Memory B cell (primary cell): ENCODE measurements at regions not wholly inside any gene's neighbourhood (a gene's known extent, or its start where the extent isn't known, plus 50 kb on each side); places are given as distances from the start of the nearest gene placed in this dataset.

Experiments
- ATAC-seq: fragments of 150-1000 bp; cut with Tn5 transposase; 2 replicates; pipeline ENCODE4 v1.10.0; 2021; ENCODE audit warnings: low read depth, mild to moderate bottlenecking, moderate library complexity
- DNase-seq, 2 donors: peaks; one replicate each; pipeline ENCODE4 v3.0.0; 2022; ENCODE audit warnings: low spot score in 2 of 2
- H3K27ac Mint-ChIP-seq: one replicate; pipeline ENCODE4 v1.8.0; 2022; ENCODE audit warnings: mild to moderate bottlenecking, moderate library complexity, mixed read lengths
- H3K27me3 Mint-ChIP-seq: one replicate; pipeline ENCODE4 v1.8.0; 2022; ENCODE audit warnings: mixed read lengths
- H3K36me3 Mint-ChIP-seq: one replicate; pipeline ENCODE4 v1.8.0; 2022; ENCODE audit warnings: mild to moderate bottlenecking, mixed read lengths
- H3K4me1 Mint-ChIP-seq: one replicate; pipeline ENCODE4 v1.8.0; 2022; ENCODE audit warnings: mixed read lengths
- H3K4me3 Mint-ChIP-seq: one replicate; pipeline ENCODE4 v1.8.0; 2022; ENCODE audit warnings: mild to moderate bottlenecking, moderate library complexity, mixed read lengths
- H3K9me3 Mint-ChIP-seq: one replicate; pipeline ENCODE4 v1.8.0; 2022; ENCODE audit warnings: mixed read lengths

DNA sequence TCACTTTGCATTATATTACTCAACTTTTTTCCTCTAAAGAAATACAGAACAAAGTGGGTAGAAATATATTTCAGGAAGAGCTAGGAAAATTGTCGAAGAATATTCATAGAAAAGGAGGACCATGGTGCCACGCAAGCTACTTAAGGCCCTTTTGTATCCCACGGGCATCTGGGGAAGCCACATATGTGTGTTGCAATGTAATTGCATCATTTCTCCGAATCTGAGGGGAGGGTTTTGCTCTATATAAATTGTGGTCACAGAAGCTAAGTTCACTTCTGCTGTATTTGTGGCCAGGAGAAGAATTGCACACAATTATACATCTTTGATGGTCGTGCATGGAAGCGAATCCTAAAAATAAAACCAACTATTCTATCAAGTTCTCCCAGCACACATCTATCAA lies 360.3 kb downstream of the IRS1 start:
- H3K36me3 Mint-ChIP-seq: no peaks in the 10 kb centered on the region
- H3K9me3 Mint-ChIP-seq: no peaks in the 10 kb centered on the region
- no peak overlapping the region for H3K4me3 Mint-ChIP-seq
- no peak overlapping the region for H3K27ac Mint-ChIP-seq
- H3K4me1 Mint-ChIP-seq: no peaks in the 10 kb centered on the region
- ATAC-seq (no peak), DNase-seq (no peak)
- H3K27me3 Mint-ChIP-seq: peaks cover 10% of the 10 kb centered on the region

DNA sequence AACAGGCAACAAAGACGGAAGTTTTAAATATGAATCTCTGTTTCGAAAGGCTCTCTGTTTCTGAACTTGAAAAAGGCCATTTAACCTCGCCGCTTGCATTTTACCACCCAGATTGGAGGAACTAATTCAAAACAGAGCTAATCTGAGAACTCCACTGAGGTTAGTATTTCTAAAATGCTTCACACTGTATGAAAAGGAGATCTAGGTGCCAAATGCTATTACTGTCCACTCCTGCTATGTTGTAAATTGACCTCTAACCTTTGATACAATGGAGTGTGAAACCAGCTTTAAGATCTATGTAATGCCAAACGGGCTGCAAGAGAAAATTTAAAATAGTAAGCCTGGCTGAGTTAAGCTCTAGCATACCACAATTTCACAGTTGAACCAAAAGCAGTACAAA lies 364.5 kb downstream of the IRS1 start:
- Mint-ChIP-seq H3K27ac (no peak overlapping the region), H3K27me3 (peaks cover 7% of the 10 kb centered on the region), H3K4me3 (no peak overlapping the region), H3K9me3 (no peaks in the 10 kb centered on the region), H3K4me1 (no peaks in the 10 kb centered on the region), H3K36me3 (no peaks in the 10 kb centered on the region)
- no peak for DNase-seq
- ATAC-seq: no peak

DNA sequence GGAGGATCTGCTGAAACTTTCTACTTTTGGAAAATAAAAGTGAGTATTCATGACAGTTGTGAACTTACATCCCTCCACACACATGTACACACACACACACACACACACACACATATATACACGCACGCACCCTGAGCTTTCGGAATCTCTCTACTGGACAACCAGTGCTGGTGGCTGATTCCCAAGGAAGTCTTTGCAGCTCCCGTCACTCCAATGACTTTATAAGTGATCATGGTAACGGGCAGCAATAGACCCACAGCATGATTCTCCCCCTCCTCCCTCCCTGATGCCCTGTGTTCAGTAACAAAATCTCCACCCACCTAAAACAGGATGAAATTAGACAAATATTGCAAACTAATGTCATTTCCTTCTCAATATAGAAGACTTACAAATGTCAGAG lies 364.9 kb downstream of the IRS1 start:
- peaks cover 8% of the 10 kb centered on the region for H3K27me3 Mint-ChIP-seq
- H3K27ac Mint-ChIP-seq: no peak overlapping the region
- no peaks in the 10 kb centered on the region for H3K36me3 Mint-ChIP-seq
- no peak overlapping the region for H3K4me3 Mint-ChIP-seq
- no peaks in the 10 kb centered on the region for H3K4me1 Mint-ChIP-seq
- H3K9me3 Mint-ChIP-seq: no peaks in the 10 kb centered on the region
- DNase-seq (no peak), ATAC-seq (no peak)

DNA sequence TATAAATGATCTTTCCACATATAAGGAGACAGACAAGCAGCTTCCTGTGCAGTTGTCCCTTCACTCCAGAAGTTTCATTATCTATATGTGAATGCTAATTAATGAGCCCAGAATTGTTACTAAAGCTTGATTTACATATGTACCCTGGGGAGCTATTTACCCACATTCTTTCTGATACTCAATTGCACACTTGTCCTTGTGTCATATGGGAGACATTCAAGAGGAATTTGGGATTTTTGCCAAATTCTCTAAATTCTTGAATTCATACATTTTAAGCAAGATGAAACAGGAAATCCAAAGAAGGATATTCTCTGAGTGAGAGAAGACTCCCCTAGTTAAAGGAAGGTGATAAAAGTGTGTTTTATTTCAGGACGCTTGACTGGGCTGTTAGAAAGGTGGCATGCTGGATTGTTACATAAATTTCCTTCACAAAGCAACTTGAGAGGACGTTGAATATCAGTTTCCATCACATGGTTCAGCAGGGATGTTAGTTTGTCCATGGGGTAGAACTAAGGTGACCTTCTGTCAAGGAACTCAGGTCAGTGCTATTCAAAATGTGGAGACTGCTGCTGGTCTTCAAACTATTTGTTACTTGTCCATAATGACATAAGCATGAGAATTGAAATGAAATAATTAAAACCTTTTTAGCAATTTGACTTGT lies 368.2 kb downstream of the IRS1 start:
- ATAC-seq: no peak
- H3K4me1 Mint-ChIP-seq: no peaks in the 10 kb centered on the region

DNA sequence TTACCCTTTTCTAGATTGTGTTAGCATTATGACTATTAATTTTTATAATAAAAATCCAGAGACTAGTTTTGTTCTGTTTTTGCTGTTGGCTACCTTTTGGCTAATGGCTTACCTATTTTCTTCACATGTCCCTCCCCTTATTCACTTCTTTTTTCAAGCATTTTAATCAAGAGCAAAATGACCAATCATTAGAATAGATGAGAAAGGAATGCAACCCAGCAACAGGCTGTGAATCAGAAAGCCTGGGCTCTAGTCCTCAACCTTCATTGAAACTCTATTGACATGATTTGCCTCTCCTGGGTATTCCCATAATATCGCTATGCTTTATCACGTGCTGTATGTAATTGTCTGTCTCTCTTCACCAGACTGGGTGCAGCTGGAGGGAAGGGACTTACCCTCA lies 370.1 kb downstream of the IRS1 start:
- peaks cover 2% of the 10 kb centered on the region for H3K4me1 Mint-ChIP-seq
- no peaks in the 10 kb centered on the region for H3K9me3 Mint-ChIP-seq
- H3K4me3 Mint-ChIP-seq: no peak overlapping the region
- DNase-seq (no peak), ATAC-seq (no peak)
- H3K36me3 Mint-ChIP-seq: no peaks in the 10 kb centered on the region
- peaks cover 7% of the 10 kb centered on the region for H3K27me3 Mint-ChIP-seq
- no peak overlapping the region for H3K27ac Mint-ChIP-seq

More for the DNA sequence above, 368.2 kb downstream of the IRS1 start:
- Mint-ChIP-seq H3K27ac (no peak overlapping the region), H3K9me3 (no peaks in the 10 kb centered on the region), H3K4me3 (no peak overlapping the region), H3K36me3 (no peaks in the 10 kb centered on the region), H3K27me3 (peaks cover 6% of the 10 kb centered on the region)
- DNase-seq: no peak

DNA sequence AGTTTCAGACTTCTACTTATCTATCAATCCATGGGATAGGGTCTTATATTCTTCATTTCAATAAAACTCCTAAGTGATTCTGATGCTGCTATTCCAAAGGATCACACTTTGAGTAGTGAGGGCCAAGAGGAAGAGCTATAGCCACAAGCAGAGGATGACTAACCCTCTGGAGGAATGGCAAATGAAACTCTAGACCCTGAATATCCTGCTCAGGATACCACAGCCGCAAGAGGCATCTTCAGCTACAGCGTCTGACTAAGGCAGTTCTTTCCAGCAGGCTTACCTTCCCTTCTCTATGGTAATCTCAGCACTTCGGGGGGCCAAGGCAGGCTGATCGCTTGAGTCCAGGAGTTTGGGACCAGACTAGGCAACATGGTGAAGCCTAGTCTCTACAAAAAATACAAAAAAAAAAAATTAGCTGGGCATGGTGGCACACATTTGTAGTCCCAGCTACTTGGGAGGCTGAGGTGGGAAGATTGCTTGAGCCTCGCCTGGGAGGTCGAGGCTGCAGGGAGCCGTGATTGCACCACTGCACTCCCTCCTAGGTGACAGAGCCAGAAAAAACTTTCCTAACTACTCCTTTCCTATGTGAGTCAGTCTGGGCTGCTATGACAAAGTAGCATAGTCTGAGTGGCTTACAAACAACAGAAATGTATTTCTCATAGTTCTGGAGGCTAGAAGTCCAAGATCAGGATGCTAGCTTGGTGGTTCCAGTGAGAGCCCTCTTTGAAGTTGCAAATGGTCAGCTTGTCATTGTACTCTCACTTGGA lies 371.9 kb downstream of the IRS1 start:
- no peaks in the 10 kb centered on the region for H3K9me3 Mint-ChIP-seq
- H3K4me1 Mint-ChIP-seq: peaks cover 11% of the 10 kb centered on the region
- no peak for DNase-seq
- ATAC-seq: no peak
- H3K27ac Mint-ChIP-seq: no peak overlapping the region
- no peaks in the 10 kb centered on the region for H3K36me3 Mint-ChIP-seq
- H3K4me3 Mint-ChIP-seq: no peak overlapping the region
- H3K27me3 Mint-ChIP-seq: peaks cover 6% of the 10 kb centered on the region

DNA sequence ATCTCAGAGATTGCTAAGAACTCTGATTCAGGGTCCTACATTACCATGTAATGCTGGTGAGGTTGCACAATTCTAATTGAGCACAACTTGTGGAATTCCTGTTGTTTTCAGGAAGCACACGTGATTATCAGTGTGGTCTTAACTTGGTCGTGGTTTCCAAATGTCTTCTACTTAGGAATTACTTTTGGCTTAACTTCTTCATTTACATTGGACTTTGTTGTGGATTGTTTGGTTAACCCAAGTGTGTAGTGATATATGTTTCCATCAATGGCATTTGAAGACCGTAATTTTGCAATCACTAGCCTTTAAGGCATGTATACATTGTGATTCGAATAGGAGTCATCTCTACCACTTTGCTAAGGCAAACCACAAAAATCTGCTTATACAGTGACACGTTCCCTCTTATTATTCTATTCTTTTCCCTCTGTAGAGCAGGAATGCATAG lies 373.3 kb downstream of the IRS1 start:
- DNase-seq: no peak
- Mint-ChIP-seq H3K27ac (no peak overlapping the region), H3K27me3 (peaks cover 6% of the 10 kb centered on the region), H3K4me3 (no peak overlapping the region), H3K9me3 (no peaks in the 10 kb centered on the region), H3K36me3 (no peaks in the 10 kb centered on the region), H3K4me1 (peaks cover 11% of the 10 kb centered on the region)
- ATAC-seq: no peak

DNA sequence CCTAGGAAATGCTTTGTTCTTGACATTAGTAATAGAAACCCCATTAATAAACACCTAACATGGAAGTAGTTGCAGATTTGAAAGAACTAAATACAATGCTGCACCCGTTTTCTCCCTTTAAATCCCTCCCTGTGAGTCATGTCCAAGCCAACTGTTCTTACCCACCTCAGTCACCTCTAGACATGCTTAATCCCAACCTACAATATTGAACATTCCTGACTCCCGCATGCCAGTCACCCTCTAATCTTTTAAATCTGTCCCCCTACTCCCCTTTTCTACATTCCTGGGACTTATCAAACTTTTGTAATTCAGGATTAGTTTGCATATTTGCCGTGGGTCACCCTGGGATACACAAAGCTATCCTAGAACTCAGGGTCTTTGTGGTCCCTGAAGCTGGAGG lies 374.6 kb downstream of the IRS1 start:
- peaks cover 11% of the 10 kb centered on the region for H3K4me1 Mint-ChIP-seq
- no peaks in the 10 kb centered on the region for H3K9me3 Mint-ChIP-seq
- no peak overlapping the region for H3K4me3 Mint-ChIP-seq
- H3K27ac Mint-ChIP-seq: no peak overlapping the region
- ATAC-seq (no peak), DNase-seq (no peak)
- H3K36me3 Mint-ChIP-seq: no peaks in the 10 kb centered on the region
- H3K27me3 Mint-ChIP-seq: peaks cover 3% of the 10 kb centered on the region

DNA sequence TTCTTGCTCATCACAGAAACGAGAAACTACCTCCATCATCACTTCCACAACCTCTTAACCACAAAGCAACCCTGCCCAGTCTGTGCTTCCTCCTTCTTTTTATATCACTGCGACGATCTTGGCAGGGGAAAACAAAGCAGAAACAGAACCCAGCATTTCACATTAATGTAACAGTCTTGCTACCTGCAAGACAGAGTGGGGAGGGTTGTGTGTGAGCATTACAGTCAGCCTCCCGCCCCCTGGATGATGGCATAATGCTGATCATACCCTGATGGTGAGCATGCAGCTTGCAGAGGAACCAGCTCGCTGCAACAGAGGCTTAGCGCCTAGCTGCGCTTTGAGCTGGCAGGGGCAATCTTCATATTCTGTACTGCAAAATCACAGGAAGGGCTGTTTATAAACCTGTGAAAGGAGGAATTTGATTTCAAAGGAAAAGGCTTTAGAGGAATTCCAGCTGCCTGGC lies 376.1 kb downstream of the IRS1 start:
- no peaks in the 10 kb centered on the region for H3K9me3 Mint-ChIP-seq
- peak; percentile 33 to 47 for DNase-seq
- peak; percentile 94 for ATAC-seq
- H3K36me3 Mint-ChIP-seq: no peaks in the 10 kb centered on the region
- H3K4me3 Mint-ChIP-seq: peak overlapping the region; percentile 81
- H3K4me1 Mint-ChIP-seq: peaks cover 11% of the 10 kb centered on the region
- peak overlapping the region; percentile 39 for H3K27ac Mint-ChIP-seq
- H3K27me3 Mint-ChIP-seq: peaks cover 3% of the 10 kb centered on the region

DNA sequence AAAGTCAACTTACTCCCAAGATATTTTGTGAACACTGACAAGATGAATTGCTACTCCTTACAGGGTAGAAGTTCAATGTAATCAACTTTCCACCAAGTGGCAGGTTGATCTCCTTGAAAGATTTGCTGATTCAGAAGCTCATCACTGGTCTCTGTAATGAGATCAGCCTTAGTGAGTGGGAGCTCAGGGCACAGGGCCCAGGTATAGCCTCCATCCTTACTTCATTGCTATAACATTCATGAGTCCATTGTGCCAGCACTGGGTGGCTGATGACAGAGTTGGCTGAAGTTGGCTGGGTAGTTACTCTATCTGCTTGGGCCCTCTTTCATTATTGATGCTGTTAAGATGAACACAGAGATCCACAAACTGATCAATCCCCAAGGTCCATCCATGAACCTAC lies 379.0 kb downstream of the IRS1 start:
- Mint-ChIP-seq H3K27me3 (peaks cover 4% of the 10 kb centered on the region), H3K4me3 (no peak overlapping the region), H3K4me1 (peaks cover 11% of the 10 kb centered on the region), H3K36me3 (no peaks in the 10 kb centered on the region), H3K9me3 (no peaks in the 10 kb centered on the region), H3K27ac (no peak overlapping the region)
- DNase-seq (no peak), ATAC-seq (no peak)

DNA sequence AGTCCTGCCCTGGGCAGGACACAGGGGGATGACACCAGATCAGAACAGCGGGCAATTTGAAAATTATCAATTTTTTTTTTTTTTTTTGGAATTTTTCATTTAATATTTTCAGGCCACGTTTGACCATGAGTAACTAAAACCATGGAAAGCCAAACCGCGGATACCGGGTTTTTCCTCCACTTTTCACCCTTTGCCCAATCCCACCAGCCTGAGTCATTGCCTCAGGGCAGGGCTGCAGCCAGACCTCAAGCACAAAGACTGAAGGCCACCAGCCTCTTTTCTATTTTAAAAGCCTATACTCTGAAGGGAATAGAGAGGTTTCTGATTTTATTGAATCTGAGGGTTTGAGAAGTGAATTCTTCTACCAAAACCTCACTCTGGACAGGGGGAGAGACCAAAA lies 381.1 kb downstream of the IRS1 start:
- H3K4me3 Mint-ChIP-seq: no peak overlapping the region
- H3K4me1 Mint-ChIP-seq: peaks cover 4% of the 10 kb centered on the region
- H3K36me3 Mint-ChIP-seq: no peaks in the 10 kb centered on the region
- DNase-seq (no peak), ATAC-seq (no peak)
- H3K27ac Mint-ChIP-seq: no peak overlapping the region
- peaks cover 1% of the 10 kb centered on the region for H3K27me3 Mint-ChIP-seq
- no peaks in the 10 kb centered on the region for H3K9me3 Mint-ChIP-seq

DNA sequence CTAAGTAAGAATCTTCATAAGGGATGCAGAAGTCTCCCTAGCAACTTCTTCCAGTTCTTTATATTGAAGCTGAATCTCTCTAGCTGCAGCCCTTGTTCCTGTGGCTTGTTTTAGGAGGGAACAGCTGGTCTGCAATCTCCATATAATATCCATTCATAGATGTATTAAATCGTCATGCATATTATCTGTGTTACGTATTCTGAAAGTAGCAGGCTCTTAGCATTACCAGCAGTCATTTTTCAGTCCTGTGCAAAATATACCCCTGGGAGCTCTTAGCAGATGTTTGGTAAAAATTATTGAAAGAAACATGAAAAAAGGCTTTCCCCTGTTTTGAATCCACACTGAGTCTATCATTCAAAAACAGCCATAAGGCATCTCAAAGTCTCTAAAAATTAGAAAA lies 385.3 kb downstream of the IRS1 start:
- no peak for ATAC-seq
- no peak for DNase-seq
- Mint-ChIP-seq H3K4me1 (no peaks in the 10 kb centered on the region), H3K27ac (no peak overlapping the region), H3K4me3 (no peak overlapping the region), H3K9me3 (no peaks in the 10 kb centered on the region), H3K36me3 (no peaks in the 10 kb centered on the region), H3K27me3 (peaks cover 7% of the 10 kb centered on the region)

DNA sequence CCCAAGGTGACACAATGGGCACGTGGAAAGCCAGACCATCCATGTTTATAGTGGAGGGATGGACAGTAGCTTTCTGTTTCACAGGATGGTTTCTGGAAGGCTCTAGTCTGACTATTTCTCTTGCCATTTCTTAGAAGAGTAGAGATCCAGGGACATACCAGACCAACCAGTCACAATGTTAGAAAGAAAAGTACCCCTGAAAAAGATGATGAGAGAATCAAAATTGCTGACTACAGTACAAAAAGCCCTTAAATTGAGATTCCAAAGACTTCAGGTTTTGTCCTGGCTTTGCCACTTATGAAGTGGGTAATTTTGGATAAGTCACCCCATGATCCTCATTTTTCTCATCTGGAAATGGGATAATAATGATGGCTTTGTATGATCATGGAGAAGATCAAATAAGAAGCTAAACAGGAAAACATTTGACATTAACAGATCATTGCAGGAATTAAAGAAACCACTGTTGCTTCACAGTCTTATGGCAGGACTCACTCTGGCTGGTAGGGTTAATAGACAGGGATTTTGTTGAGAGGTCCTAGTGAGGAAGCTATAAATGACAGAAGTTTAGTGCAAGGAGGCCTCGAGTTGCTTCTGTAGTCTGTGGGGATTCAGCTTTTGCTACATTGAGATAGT lies 386.0 kb downstream of the IRS1 start:
- ATAC-seq (no peak), DNase-seq (no peak)
- Mint-ChIP-seq H3K27me3 (peaks cover 9% of the 10 kb centered on the region), H3K4me3 (no peak overlapping the region), H3K4me1 (no peaks in the 10 kb centered on the region), H3K36me3 (no peaks in the 10 kb centered on the region), H3K27ac (no peak overlapping the region), H3K9me3 (no peaks in the 10 kb centered on the region)

DNA sequence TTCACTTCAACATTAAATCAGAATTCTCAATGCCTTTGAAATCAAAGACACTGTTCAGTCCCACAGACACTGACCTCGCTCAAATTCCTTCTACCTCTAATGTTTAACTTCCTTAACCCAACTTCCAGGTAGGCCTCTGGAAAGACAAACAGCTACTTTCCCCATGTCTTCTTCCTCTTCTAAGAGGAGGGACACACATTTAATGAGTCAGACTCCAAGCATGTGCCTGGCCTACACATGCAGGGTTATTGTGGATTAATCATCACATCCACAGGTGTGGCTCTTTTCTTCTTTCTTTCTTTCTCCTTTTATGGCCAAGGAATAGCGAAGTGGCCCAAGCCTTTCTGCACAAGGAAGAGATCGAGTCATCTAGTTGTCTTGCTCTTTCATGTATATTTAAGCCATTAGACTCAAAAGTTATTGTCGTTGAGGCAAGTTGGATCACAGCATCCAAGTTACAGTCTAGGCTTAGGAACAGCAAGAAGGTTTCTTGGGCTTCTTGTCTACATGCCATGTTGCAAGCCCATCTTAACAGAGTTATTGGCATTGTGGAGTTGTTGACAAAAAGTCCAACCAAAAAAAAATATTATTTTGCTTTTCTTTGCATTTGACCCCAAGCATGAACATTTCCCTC lies 387.8 kb downstream of the IRS1 start:
- peaks cover 7% of the 10 kb centered on the region for H3K27me3 Mint-ChIP-seq
- H3K4me1 Mint-ChIP-seq: no peaks in the 10 kb centered on the region
- DNase-seq (no peak), ATAC-seq (no peak)
- H3K4me3 Mint-ChIP-seq: no peak overlapping the region
- no peaks in the 10 kb centered on the region for H3K36me3 Mint-ChIP-seq
- H3K27ac Mint-ChIP-seq: no peak overlapping the region
- H3K9me3 Mint-ChIP-seq: no peaks in the 10 kb centered on the region
